C4-2B (cell line): ENCODE measurements at regions not wholly inside any gene's neighbourhood (a gene's known extent, or its start where the extent isn't known, plus 50 kb on each side); places are given as distances from the start of the nearest gene placed in this dataset.

ENCODE experiments used
- H3K27ac ChIP-seq: fragments of 450-650 bp; 2 replicates; pipeline ENCODE4 v1.5.1; 2017
- ZFX ChIP-seq: fragments of 450-650 bp; IDR thresholded peaks from 2 replicates; pipeline ENCODE4 v1.6.1; 2017
- TF ChIP-seq, protein P1 (sequence below): fragments of 450-650 bp; conservative IDR thresholded peaks from 2 replicates; pipeline ENCODE4 v1.5.1; 2017; ENCODE audit warnings: mild to moderate bottlenecking

DNA sequence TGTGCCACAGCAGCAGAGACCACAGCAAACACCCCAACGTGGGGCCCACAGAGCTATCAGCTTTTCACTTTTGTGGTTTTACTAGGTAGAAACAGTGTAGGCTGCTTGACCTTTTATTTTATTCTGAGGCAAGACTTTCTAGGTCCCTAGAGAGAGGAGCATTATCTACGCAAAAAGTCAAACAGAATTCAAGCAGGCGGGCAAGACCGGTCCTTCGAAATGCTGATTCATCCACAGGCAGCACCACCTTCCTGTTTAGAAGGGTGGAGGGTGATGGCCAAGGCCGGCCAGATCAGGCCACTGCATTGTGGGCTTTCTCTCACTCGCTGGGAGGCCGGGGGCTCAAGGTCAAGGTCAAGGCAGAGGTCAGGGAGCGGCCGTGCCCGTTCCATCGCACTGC is 573.0 kb downstream of the GALR1 start:
- TF ChIP-seq, protein P1, sequence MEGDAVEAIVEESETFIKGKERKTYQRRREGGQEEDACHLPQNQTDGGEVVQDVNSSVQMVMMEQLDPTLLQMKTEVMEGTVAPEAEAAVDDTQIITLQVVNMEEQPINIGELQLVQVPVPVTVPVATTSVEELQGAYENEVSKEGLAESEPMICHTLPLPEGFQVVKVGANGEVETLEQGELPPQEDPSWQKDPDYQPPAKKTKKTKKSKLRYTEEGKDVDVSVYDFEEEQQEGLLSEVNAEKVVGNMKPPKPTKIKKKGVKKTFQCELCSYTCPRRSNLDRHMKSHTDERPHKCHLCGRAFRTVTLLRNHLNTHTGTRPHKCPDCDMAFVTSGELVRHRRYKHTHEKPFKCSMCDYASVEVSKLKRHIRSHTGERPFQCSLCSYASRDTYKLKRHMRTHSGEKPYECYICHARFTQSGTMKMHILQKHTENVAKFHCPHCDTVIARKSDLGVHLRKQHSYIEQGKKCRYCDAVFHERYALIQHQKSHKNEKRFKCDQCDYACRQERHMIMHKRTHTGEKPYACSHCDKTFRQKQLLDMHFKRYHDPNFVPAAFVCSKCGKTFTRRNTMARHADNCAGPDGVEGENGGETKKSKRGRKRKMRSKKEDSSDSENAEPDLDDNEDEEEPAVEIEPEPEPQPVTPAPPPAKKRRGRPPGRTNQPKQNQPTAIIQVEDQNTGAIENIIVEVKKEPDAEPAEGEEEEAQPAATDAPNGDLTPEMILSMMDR, result no peak
- TF ChIP-seq ZFX, result no peak
- H3K27ac ChIP-seq, result no peak overlapping the region

DNA sequence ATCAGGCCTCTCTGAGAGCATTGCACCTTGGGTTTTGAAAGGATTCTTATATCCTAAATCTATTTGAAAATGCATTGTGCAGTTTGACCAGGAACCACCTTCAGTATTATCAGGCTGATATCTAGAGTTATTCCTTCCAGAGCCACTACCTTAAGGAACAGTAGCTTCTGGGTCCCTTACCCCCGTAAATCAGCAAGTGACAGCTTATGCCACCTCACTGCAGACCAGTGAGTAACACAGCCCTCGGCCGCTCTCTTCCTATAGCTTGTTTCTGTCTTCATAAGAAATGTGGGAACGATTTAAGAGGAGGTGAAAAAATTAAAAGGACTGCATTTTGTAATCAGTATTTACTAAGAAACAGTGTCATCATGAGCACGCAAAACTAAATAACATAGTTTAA is 584.2 kb downstream of the GALR1 start:
- TF ChIP-seq, protein P1, result no peak
- TF ChIP-seq ZFX, result no peak
- no peak overlapping the region for H3K27ac ChIP-seq

DNA sequence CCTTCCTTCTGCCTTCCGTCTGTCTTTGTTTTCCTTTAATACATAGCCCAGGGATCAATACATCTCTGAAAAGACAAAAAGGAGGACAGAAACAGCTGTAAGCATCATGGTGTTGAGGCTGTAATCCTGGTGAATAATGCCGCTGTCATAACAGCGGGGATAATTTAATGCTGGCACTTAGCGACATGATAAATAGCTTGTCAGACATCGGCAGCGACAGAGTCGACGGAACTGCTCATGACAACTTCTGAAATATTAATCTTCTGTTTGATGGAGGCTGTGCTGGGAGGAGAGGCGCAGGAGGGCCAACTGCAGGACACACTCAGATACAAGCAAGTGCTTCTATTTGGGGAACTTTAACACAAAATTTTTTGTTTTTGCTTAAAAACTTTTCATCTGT is 602.2 kb downstream of the GALR1 start:
- TF ChIP-seq, protein P1, result no peak
- TF ChIP-seq ZFX, result no peak
- no peak overlapping the region for H3K27ac ChIP-seq

DNA sequence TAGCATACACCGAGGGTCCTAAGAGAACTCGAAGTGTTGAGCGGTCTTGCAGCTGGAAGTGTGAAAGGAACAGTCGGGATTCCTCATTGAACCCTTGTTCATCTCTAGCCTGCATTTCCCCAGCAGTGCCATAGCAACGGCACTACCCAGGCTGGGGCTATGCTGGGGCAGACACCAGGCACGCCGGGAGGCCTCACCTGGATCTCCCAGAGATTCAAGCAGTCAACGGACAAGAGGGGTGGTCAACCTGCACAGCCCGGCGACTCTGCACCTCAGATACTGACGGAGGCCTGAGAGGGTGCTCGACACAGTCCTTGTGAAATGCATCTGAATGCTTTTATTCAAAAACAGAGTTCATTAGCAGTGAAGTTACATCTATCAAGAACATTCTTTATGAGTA is 604.2 kb downstream of the GALR1 start:
- TF ChIP-seq, protein P1, result no peak
- no peak for TF ChIP-seq ZFX
- H3K27ac ChIP-seq, result no peak overlapping the region

DNA sequence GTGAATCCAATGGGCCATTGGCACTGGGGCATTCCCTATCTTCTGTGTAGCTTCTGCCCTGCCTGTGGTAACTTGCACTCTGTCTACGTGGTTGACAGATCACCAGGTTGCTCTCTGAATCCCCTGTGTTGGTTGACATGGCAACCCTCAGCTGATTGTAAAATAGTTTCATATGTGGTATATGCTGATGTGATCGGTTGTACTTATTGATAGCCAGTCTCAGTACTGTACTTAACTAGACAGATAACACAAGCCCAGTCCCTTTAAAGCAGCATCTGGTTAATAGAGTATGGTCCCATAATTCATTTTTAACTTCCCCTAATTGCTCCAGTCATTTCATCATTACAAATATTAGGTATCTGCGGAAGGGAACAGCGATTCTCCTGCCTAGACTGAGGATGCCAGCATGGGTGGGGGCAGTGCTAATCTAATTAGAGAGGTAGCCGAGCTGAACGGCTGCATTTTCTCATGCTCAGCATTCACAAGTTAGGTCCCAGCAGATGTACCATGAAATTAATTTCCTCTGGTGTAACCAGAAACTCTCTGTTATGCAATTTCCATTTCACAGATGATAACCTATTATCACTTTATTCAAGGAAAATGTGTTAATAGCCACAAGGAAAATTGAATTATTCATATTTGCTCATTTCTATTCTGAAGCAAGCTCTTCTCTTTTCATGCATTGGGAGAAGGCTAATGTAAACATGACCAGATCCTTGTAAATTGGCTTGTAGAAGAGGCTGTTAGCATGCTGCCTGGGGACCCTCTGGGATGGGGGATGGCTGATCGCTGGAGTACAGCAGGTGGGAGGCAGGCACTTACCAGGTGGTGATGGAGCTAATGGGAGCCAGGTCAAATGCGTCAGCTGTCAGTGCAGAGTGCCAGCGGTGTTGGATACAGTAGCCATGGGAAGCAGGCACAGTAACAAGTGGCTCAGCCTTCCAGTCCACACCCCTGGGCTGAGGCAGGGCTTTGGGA is 608.3 kb downstream of the GALR1 start:
- H3K27ac ChIP-seq, result no peak overlapping the region
- TF ChIP-seq, protein P1, result no peak
- TF ChIP-seq ZFX, result no peak

DNA sequence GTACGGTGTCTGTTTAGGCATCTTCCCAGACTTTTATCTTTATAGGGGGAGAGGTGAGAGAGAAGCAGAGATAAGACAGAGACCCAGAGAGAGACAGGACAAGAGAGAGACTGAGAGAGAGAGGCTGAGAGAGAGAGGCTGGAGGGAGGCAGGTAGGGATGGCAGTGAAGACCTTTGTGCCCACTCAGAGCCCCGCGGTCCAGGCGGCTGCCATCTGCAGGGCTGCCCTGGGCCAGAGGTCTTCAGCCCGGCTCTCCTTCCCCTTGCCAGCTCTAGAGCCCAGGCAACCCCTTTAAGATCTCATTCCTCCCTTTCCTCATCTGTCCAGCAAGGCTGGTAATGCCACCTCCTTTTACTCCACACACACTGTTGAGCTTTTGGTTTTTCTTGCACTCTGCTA is 610.0 kb downstream of the GALR1 start:
- no peak for TF ChIP-seq ZFX
- TF ChIP-seq, protein P1, result no peak
- H3K27ac ChIP-seq, result no peak overlapping the region

DNA sequence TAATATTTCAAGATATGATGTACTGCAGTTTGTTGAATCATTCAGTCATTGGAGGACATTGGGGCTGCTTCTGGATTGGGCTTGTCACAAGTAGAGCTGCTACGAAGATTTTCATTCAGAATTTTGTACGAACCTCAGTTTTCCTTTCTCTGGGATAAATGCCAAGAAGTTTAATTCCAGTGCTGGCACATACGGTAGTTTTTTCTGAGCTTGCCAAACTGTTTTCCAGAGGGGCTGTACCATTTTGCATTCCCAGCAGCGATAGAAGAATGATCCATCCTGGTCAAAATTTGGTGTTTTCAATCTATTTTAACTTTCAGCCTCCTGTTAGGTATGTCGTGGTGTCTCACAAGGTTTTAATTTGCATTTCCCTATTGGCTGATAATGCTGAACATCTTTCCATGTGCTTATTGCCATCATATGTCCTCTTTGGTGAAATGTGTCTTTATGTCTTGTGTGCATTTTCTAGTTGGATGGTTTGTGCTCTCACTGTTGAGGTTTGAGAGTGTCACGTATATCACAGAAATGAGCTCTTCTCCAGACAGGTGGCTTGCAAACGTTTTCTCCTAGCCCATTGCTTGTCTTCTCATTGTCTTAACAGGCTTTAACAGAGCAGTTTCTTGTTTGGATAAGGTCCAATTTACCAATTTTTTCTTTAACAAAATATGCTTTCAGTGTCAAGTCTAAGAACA is 612.6 kb downstream of the GALR1 start:
- TF ChIP-seq ZFX, result no peak
- TF ChIP-seq, protein P1, result no peak
- no peak overlapping the region for H3K27ac ChIP-seq
